WERI-Rb-1 (cell line): ENCODE measurements at regions not wholly inside any gene's neighbourhood (a gene's known extent, or its start where the extent isn't known, plus 50 kb on each side); places are given as distances from the start of the nearest gene placed in this dataset.

Experiments used
- DNase-seq: peaks from one replicate; pipeline ENCODE4 v3.0.0-alpha.2; 2020
- H3K27ac ChIP-seq: fragments of 250-450 bp; sonication (Bioruptor Pico); 2 replicates; pipeline ENCODE4 v1.5.1; 2020; ENCODE audit warnings: mild to moderate bottlenecking, moderate library complexity
- H3K27me3 ChIP-seq: fragments of 250-450 bp; sonication (Bioruptor Pico); 2 replicates; pipeline ENCODE4 v1.5.1; 2021; ENCODE audit warnings: mild to moderate bottlenecking, low read depth, moderate library complexity; ENCODE audit not compliant: insufficient read depth, severe bottlenecking
- H3K36me3 ChIP-seq: fragments of 250-450 bp; sonication (Bioruptor Pico); 2 replicates; pipeline ENCODE4 v1.5.1; 2020; ENCODE audit warnings: mild to moderate bottlenecking, moderate library complexity
- H3K4me3 ChIP-seq: 2 replicates; pipeline ENCODE4 v1.5.1; 2011; ENCODE audit warnings: low read depth, mild to moderate bottlenecking, control low read depth, low read length
- H3K9me3 ChIP-seq: fragments of 250-450 bp; sonication (Bioruptor Pico); 2 replicates; pipeline ENCODE4 v1.5.1; 2021; ENCODE audit warnings: mild to moderate bottlenecking, moderate library complexity; ENCODE audit not compliant: severe bottlenecking
- TF ChIP-seq, protein P1 (sequence below): IDR thresholded peaks from 2 replicates; pipeline ENCODE4 v1.5.1; 2011; ENCODE audit warnings: low read depth, mild to moderate bottlenecking, control low read depth, inconsistent platforms, low read length

DNA sequence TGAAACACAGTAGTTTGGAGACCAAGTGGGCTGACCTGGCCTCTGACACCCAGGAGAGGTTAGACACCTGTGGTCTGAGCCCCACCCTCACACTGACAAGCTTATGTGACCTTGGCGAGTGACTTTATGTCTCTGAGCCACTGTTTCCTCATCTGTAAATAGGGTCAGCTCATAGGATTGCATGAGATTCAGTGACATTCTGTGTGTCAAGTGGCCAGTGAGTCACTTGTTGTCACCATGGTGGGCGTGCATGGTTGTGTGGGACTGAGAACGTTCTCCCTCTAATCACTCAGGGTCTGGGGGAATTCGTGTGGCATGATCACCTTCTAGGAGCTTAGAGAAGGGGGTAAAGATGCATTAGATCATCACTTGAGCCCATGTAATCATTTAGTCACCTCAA lies 146.4 kb downstream of the PHETA1 start:
- Histone ChIP-seq H3K36me3 (no peaks in the 10 kb centered on the region), H3K27ac (no peak overlapping the region), H3K27me3 (no peaks in the 10 kb centered on the region), H3K9me3 (no peaks in the 10 kb centered on the region), H3K4me3 (no peak overlapping the region)
- no peak for DNase-seq
- TF ChIP-seq, protein P1, sequence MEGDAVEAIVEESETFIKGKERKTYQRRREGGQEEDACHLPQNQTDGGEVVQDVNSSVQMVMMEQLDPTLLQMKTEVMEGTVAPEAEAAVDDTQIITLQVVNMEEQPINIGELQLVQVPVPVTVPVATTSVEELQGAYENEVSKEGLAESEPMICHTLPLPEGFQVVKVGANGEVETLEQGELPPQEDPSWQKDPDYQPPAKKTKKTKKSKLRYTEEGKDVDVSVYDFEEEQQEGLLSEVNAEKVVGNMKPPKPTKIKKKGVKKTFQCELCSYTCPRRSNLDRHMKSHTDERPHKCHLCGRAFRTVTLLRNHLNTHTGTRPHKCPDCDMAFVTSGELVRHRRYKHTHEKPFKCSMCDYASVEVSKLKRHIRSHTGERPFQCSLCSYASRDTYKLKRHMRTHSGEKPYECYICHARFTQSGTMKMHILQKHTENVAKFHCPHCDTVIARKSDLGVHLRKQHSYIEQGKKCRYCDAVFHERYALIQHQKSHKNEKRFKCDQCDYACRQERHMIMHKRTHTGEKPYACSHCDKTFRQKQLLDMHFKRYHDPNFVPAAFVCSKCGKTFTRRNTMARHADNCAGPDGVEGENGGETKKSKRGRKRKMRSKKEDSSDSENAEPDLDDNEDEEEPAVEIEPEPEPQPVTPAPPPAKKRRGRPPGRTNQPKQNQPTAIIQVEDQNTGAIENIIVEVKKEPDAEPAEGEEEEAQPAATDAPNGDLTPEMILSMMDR, result no peak

DNA sequence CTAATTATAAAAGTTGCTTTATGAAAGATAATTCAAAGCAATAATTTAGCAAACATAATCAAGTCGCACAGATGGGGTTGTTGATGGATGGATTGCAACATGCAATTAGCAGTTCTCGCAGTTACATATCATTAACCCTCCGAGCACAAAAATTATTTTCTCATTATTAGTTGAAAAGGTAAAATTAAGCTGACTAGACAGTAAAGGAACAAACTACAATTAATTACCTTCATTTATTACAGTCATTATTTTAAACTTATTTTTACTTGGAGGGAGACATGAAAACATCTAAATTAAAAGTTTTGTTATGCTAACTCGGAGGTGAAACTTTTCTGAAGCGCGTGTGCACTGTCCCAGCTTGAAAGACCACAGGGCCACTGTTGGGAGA lies 146.9 kb downstream of the PHETA1 start:
- TF ChIP-seq, protein P1, result no peak
- Histone ChIP-seq H3K36me3 (no peaks in the 10 kb centered on the region), H3K27me3 (no peaks in the 10 kb centered on the region), H3K9me3 (no peaks in the 10 kb centered on the region), H3K27ac (no peak overlapping the region), H3K4me3 (no peak overlapping the region)
- no peak for DNase-seq

DNA sequence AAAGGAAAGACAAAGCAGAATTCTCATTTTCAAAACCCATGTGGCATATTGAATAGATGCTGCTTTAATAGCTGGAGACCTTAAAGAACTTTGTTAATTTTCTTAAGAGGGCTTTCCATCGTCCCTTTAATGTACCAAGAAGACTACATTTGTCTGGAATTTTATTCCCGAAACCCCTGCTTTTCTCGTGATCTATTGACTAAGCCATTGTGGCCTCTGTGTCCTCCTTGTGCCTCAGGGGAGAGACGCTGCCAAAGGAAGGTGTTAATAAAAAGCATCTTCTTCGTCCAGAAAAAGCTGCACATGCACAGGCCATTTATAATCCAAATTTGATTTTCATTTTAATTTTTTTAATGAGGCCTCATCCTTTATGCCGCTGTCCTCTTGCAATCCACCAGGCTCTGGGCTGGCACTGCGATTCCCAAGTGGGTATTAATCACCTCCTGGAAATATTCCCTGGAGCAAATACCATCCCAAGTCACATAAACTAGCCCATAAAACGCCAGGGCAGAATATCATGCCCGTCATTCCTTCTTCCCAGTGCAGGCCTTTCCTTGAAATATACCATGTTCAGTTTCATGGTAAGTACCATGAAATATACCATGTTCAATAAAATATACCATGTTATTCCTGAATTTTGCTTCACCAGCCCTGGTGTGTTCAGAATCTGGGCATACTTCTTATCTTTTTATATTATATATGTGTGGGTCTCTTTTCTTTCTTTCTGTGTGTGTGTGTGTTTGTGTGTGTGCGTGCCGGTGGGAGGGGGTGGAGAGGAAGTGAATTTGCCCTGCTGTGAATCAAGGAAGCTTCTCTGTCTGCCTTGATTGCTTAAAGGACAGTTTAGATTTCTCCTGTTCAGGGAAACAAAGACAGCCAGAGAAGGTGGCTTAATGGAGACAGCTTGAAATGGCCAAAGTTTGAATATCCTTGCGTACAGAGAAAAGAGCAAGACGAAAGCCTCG lies 147.6 kb downstream of the PHETA1 start:
- Histone ChIP-seq H3K9me3 (no peaks in the 10 kb centered on the region), H3K27me3 (no peaks in the 10 kb centered on the region), H3K36me3 (no peaks in the 10 kb centered on the region), H3K4me3 (no peak overlapping the region), H3K27ac (no peak overlapping the region)
- TF ChIP-seq, protein P1, result no peak
- DNase-seq, result no peak

DNA sequence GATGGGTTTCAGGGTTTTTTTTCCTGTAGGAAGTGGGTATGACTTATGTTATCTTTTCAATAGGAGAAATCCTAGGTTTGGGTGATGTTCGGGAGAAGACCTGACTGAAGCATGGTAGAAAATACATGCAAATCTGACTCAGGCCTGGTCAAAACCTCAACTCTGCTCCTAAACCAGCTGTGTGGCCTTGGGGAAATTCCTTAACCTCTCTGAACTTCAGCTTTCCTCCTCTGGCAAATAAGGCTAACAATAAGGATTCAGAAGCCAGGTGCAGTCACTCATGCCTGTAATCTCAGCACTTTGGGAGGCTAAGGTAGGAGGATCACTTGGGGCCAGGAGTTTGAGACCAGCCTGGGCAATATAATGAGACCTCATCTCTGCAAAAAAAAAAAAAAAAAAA lies 148.5 kb downstream of the PHETA1 start:
- no peak for DNase-seq
- H3K4me3 ChIP-seq, result no peak overlapping the region
- no peaks in the 10 kb centered on the region for H3K9me3 ChIP-seq
- no peak overlapping the region for H3K27ac ChIP-seq
- TF ChIP-seq, protein P1, result no peak
- no peaks in the 10 kb centered on the region for H3K27me3 ChIP-seq
- H3K36me3 ChIP-seq, result no peaks in the 10 kb centered on the region

DNA sequence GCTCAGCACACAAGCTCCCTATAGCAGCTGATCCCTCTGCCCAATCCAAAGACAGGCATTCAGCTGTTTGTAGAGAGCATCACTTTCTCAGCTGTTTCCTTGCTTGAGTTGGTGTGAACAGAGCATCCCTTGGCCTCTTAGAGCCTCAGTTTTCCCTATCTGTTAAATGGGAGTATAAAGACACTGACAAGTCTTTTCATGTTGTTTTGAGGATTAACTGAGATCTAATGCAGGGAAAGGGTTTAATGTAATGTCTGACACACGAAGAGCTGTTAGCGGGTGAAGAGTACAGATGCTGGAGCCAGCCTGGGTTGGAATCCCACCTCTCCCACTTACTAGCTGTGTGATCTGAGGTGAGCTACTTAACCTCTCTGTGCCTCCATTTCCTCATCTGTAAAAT lies 149.5 kb downstream of the PHETA1 start:
- no peak overlapping the region for H3K27ac ChIP-seq
- no peak for DNase-seq
- TF ChIP-seq, protein P1, result no peak
- no peak overlapping the region for H3K4me3 ChIP-seq
- H3K36me3 ChIP-seq, result no peaks in the 10 kb centered on the region
- no peaks in the 10 kb centered on the region for H3K27me3 ChIP-seq
- H3K9me3 ChIP-seq, result no peaks in the 10 kb centered on the region

DNA sequence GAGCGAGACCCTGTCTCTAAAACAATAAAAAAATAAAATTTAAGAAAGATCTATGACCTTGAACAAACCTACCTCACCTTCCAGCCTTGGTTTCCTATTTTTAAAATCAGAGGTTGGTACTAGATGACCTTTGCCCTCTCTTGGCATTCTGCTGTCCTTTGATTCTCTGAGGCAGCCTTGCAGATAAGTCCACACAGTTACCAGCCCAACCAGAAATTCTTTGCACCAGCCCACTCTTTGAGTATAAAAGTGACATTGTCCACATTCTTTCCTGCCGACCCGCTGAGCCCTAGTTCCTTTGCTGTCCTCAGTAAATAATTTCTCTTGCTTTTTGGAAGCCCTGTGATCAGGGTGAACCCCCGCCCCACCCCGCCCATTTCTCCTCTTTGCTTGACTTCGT lies 150.4 kb downstream of the PHETA1 start:
- Histone ChIP-seq H3K27ac (no peak overlapping the region), H3K36me3 (no peaks in the 10 kb centered on the region), H3K4me3 (no peak overlapping the region), H3K9me3 (no peaks in the 10 kb centered on the region), H3K27me3 (no peaks in the 10 kb centered on the region)
- TF ChIP-seq, protein P1, result no peak
- no peak for DNase-seq
